Upper lobe of left lung (tissue), 6 donors: ENCODE measurements at regions not wholly inside any gene's neighbourhood (a gene's known extent, or its start where the extent isn't known, plus 50 kb on each side); places are given as distances from the start of the nearest gene placed in this dataset.

Source experiments
- ATAC-seq, 2 donors: fragments of 200-7000 bp; cut with Tn5 transposase; one replicate each; pipeline ENCODE4 v1.9.1; 2022; ENCODE audit warnings: mild to moderate bottlenecking in 2 of 2, moderate library complexity in 2 of 2; ENCODE audit not compliant: low FRiP score in 2 of 2
- DNase-seq, 2 donors: peaks; one replicate each; pipeline ENCODE4 v3.0.0-alpha.2; 2019 to 2020
- H3K27ac ChIP-seq, 4 donors: fragments of 200-600 bp; sonication (generic); one replicate each; pipeline ENCODE4 v1.5.1; 2016 to 2019
- H3K27me3 ChIP-seq, 4 donors: fragments of 200-600 bp; sonication (generic); one replicate each; pipeline ENCODE4 v1.5.1; 2017 to 2019
- H3K36me3 ChIP-seq, 4 donors: fragments of 200-600 bp; sonication (generic); one replicate each; pipeline ENCODE4 v1.5.1; 2016 to 2019
- H3K4me1 ChIP-seq, 4 donors: fragments of 200-600 bp; sonication (generic); one replicate each; pipeline ENCODE4 v1.5.1; 2018 to 2019
- H3K4me3 ChIP-seq, 4 donors: fragments of 200-600 bp; sonication (generic); one replicate each; pipeline ENCODE4 v1.5.1; 2017 to 2019; ENCODE audit warnings: mild to moderate bottlenecking in 2 of 4, moderate library complexity in 1 of 4
- H3K9me3 ChIP-seq, 4 donors: fragments of 200-600 bp; sonication (generic); one replicate each; pipeline ENCODE4 v1.5.1; 2018 to 2019
- EP300 ChIP-seq, 4 donors: sonication (generic); formaldehyde crosslinking; IDR thresholded peaks; one replicate each; pipeline ENCODE4 v1.5.1; 2017; ENCODE audit warnings: antibody characterized with exemption in 4 of 4, control low read depth in 2 of 4
- POLR2A ChIP-seq, 4 donors: fragments of 450-650 bp; IDR thresholded peaks; one replicate each; pipeline ENCODE4 v1.5.1; 2016 to 2017; ENCODE audit warnings: antibody characterized with exemption in 4 of 4, mild to moderate bottlenecking in 2 of 4
- POLR2AphosphoS5 ChIP-seq, 2 donors: sonication (generic); formaldehyde crosslinking; IDR thresholded peaks; one replicate each; pipeline ENCODE4 v1.5.1; 2017; ENCODE audit warnings: antibody characterized with exemption in 2 of 2
- WGBS, 2 donors: methylation state at CpG; one replicate each; pipeline ENCODE4 v1.1.5; 2017 to 2018; 5-methylcytosine and 5-hydroxymethylcytosine counted together
- TF ChIP-seq, protein P1 (sequence below), 6 experiments: fragments of 450-650 bp in 4 of 6; fragments of 200-600 bp in 2 of 6; sonication (generic) in 2 of 6; IDR thresholded peaks; one replicate each; pipeline ENCODE4 v1.5.1; 2016 to 2019; ENCODE audit warnings: antibody characterized with exemption in 6 of 6
- donor health status: DM: no; HTN: no; CAD: no; lungs with moderate emphysema.
- donor health status: DM: no; HTN: yes; CAD: no; lungs with severe emphysema.

DNA sequence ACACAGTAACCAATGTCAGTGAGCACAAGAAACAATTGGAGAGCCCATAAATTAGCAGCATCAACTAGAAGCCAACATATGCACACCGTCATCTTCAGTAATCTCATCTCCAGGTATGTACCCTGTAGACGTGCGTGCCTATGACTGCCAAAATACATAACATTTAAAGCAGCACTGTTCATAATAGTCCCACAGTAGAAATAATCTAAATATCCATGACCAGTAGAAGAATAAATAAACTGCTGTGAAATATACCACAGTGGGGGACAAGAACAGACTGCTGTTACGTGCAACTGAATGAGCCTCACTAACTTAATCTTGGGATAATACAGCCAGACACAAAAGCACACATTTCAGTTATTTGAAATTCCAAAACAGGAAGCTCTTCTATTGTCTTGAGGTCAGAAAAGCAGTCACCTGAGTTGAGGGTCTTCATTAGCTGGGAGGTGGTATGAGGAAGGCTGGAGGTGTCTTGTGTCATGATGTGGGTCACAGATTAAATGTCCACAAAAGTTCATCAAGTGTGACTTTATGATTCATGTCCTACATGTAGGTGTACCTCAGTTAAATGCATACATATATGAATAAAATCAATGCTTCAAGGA is 454.2 kb upstream of the AKR1E2 start:
- H3K4me1 ChIP-seq: peaks cover 0 to 2% (median 0%) of the 10 kb centered on the region in 4 donors
- ATAC-seq: no peak
- no peaks in the 10 kb centered on the region for H3K36me3 ChIP-seq
- H3K4me3 ChIP-seq: no peak overlapping the region
- H3K27me3 ChIP-seq: no peaks in the 10 kb centered on the region
- DNase-seq: no peak
- WGBS, 2 donors: 94 to 99% methylated on average over 4 of the region's 4 CpGs
- H3K27ac ChIP-seq: no peak overlapping the region
- no peak for TF ChIP-seq POLR2A (IDR thresholded peaks at IDR 0.05)
- no peak for TF ChIP-seq POLR2AphosphoS5 (IDR thresholded peaks at IDR 0.05)
- no peaks in the 10 kb centered on the region for H3K9me3 ChIP-seq

DNA sequence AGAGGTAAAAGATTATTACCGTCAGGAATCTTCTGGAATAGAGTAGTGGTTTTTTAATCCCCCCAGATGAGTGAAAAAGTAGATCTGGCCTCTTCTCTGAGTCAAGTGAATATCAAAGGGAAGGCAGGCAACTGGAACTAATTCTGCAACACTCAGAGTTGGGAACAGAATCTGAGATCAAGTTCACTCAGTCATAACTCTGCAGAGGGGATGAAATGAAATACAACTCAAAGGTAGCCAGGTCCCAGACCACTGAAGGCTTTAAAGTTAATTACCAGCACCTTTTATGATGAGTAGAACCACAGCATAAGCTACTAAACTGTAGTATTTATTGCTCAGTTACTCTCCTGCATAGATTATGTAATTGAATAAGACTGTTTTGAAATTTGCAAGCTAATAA is 455.6 kb upstream of the AKR1E2 start:
- Histone ChIP-seq H3K36me3 (no peaks in the 10 kb centered on the region), H3K9me3 (no peaks in the 10 kb centered on the region), H3K27ac (no peak overlapping the region), H3K4me3 (no peak overlapping the region), H3K27me3 (no peaks in the 10 kb centered on the region), H3K4me1 (peaks cover 0 to 2% (median 0%) of the 10 kb centered on the region in 4 donors)
- 61 to 71% methylated on average over 1 of the region's 1 CpG for WGBS, 2 donors
- DNase-seq (no peak), ATAC-seq (no peak)
- TF ChIP-seq, protein P1, sequence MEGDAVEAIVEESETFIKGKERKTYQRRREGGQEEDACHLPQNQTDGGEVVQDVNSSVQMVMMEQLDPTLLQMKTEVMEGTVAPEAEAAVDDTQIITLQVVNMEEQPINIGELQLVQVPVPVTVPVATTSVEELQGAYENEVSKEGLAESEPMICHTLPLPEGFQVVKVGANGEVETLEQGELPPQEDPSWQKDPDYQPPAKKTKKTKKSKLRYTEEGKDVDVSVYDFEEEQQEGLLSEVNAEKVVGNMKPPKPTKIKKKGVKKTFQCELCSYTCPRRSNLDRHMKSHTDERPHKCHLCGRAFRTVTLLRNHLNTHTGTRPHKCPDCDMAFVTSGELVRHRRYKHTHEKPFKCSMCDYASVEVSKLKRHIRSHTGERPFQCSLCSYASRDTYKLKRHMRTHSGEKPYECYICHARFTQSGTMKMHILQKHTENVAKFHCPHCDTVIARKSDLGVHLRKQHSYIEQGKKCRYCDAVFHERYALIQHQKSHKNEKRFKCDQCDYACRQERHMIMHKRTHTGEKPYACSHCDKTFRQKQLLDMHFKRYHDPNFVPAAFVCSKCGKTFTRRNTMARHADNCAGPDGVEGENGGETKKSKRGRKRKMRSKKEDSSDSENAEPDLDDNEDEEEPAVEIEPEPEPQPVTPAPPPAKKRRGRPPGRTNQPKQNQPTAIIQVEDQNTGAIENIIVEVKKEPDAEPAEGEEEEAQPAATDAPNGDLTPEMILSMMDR (IDR thresholded peaks at IDR 0.05): no peak
- TF ChIP-seq EP300 (IDR thresholded peaks at IDR 0.05) (no peak), POLR2A (IDR thresholded peaks at IDR 0.05) (no peak), POLR2AphosphoS5 (IDR thresholded peaks at IDR 0.05) (no peak)

DNA sequence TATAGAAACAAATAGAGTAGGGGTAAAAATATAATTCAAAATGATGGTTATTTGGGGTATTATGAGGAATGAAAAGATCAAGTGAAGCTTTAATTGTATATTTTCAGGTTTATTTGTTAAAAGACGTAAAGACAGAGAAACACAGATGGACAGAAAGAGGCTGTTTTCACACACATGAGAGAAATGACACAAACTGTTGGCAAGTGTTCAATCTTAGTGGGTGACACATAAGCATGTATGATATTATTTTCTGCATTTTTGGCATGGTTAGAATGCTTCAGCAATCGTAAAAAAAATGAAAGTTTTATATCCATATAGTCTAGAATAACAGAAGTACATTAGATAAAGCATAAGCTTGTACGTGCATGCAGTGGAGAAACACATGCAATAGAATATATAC is 464.4 kb upstream of the AKR1E2 start:
- DNase-seq: no peak
- H3K9me3 ChIP-seq: no peaks in the 10 kb centered on the region
- ATAC-seq: no peak
- TF ChIP-seq POLR2AphosphoS5 (IDR thresholded peaks at IDR 0.05): no peak
- TF ChIP-seq, protein P1 (IDR thresholded peaks at IDR 0.05): no peak
- no peak for TF ChIP-seq POLR2A (IDR thresholded peaks at IDR 0.05)
- no peak for TF ChIP-seq EP300 (IDR thresholded peaks at IDR 0.05)
- H3K36me3 ChIP-seq: no peaks in the 10 kb centered on the region
- no peaks in the 10 kb centered on the region for H3K27me3 ChIP-seq
- no peak overlapping the region for H3K4me3 ChIP-seq
- H3K27ac ChIP-seq: no peak overlapping the region
- H3K4me1 ChIP-seq: no peaks in the 10 kb centered on the region
- WGBS, 2 donors: 83 to 84% methylated on average over 3 of the region's 3 CpGs

DNA sequence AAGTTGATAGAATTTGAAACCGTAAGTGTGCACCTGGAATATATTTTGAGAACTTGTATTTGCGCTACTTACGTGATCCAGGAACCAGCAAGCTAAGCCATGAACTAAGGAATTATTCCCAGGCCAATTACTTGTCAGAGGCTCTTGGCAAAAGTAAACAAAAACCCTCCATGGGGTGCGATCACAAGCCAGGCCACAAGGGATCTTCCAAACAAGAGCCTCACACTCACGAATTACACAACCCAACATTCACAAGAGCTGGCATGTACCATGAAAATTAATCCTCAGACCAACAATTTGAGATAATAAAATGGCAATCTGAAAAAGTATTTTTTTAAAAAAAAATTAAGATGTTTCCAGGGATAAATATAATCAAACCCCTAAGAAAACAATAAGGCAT is 467.0 kb upstream of the AKR1E2 start:
- Histone ChIP-seq H3K4me1 (no peaks in the 10 kb centered on the region), H3K9me3 (no peaks in the 10 kb centered on the region), H3K27me3 (no peaks in the 10 kb centered on the region), H3K36me3 (no peaks in the 10 kb centered on the region), H3K27ac (no peak overlapping the region), H3K4me3 (no peak overlapping the region)
- DNase-seq (no peak), ATAC-seq (no peak)
- TF ChIP-seq, protein P1 (IDR thresholded peaks at IDR 0.05): no peak
- no peak for TF ChIP-seq EP300 (IDR thresholded peaks at IDR 0.05)
- no peak for TF ChIP-seq POLR2AphosphoS5 (IDR thresholded peaks at IDR 0.05)
- TF ChIP-seq POLR2A (IDR thresholded peaks at IDR 0.05): no peak
- 75 to 77% methylated on average over 5 of the region's 5 CpGs for WGBS, 2 donors

DNA sequence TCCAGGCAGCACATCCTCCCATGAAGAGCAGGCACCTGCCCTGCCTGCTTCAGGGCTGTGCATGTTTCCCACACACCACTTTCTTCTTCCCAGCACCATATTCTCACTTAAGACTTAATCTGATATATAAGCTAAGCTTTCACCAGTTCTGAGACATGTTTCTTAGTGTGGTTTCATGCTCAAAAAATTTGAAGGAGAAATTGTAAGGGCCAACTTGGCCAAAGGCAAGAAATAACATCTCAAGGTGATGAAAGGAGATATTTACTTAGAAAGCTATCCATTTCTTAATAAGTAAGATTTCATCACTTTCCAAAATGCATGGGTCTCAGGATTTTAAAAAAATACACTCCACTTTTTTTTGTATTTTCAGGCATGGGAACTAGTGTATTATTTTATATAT is 468.1 kb upstream of the AKR1E2 start:
- Histone ChIP-seq H3K9me3 (no peaks in the 10 kb centered on the region), H3K36me3 (no peaks in the 10 kb centered on the region), H3K4me3 (no peak overlapping the region), H3K27ac (no peak overlapping the region), H3K27me3 (no peaks in the 10 kb centered on the region), H3K4me1 (peaks cover 0 to 1% (median 0%) of the 10 kb centered on the region in 4 donors)
- DNase-seq: no peak
- ATAC-seq: no peak
- TF ChIP-seq POLR2AphosphoS5 (IDR thresholded peaks at IDR 0.05) (no peak), EP300 (IDR thresholded peaks at IDR 0.05) (no peak), POLR2A (IDR thresholded peaks at IDR 0.05) (no peak)
- TF ChIP-seq, protein P1 (IDR thresholded peaks at IDR 0.05): no peak
